Stomach smooth muscle (tissue), 2 donors: ENCODE measurements at regions not wholly inside any gene's neighbourhood (a gene's known extent, or its start where the extent isn't known, plus 50 kb on each side); places are given as distances from the start of the nearest gene placed in this dataset.
"Not testable (repeated sequence)": the region's sequence is repeated elsewhere in the genome, so short reads cannot be mapped to it uniquely, and the experiment has no call there.

Source experiments
- H3K27ac ChIP-seq: one replicate; pipeline ENCODE4 v1.7.0; 2013; ENCODE audit warnings: mild to moderate bottlenecking, low read length, inconsistent platforms
- H3K27me3 ChIP-seq, 2 donors: one replicate each; pipeline ENCODE4 v1.7.0; 2013; ENCODE audit warnings: low read length in 2 of 2; ENCODE audit not compliant: insufficient read depth in 2 of 2, control insufficient read depth in 1 of 2
- H3K36me3 ChIP-seq, 2 donors: one replicate each; pipeline ENCODE4 v1.7.0; 2013; ENCODE audit warnings: low read length in 2 of 2; ENCODE audit not compliant: control insufficient read depth in 2 of 2, insufficient read depth in 2 of 2
- H3K4me1 ChIP-seq: one replicate; pipeline ENCODE4 v1.7.0; 2013; ENCODE audit warnings: low read length; ENCODE audit not compliant: control insufficient read depth, insufficient read depth
- H3K4me3 ChIP-seq, 2 donors: one replicate each; pipeline ENCODE4 v1.7.0; 2013; ENCODE audit warnings: low read length in 2 of 2
- H3K9ac ChIP-seq, 2 donors: one replicate each; pipeline ENCODE4 v1.7.0; 2013; ENCODE audit warnings: low read length in 2 of 2, mild to moderate bottlenecking in 1 of 2
- H3K9me3 ChIP-seq, 2 donors: one replicate each; pipeline ENCODE4 v1.7.0; 2013; ENCODE audit warnings: low read length in 2 of 2; ENCODE audit not compliant: control insufficient read depth in 2 of 2
- donor health status: healthy.
- donor health status: Pancreatic carcinoma.

- no peaks in the 10 kb centered on the region for H3K4me1 ChIP-seq
- H3K27me3 ChIP-seq: no peaks in the 10 kb centered on the region
These were observed 555.5 kb upstream of the ST8SIA4 start for GRCh38 chr5:101458587-101458986.

GRCh38 chr5:101455851-101456250, 552.8 kb upstream of the ST8SIA4 start:
- H3K36me3 ChIP-seq: no peaks in the 10 kb centered on the region
- H3K27ac ChIP-seq: no peak overlapping the region
- no peak overlapping the region for H3K4me3 ChIP-seq
- no peaks in the 10 kb centered on the region for H3K4me1 ChIP-seq
- H3K9ac ChIP-seq: no peak overlapping the region
- no peaks in the 10 kb centered on the region for H3K27me3 ChIP-seq
- H3K9me3 ChIP-seq: no peaks in the 10 kb centered on the region

More at GRCh38 chr5:101458587-101458986, 555.5 kb upstream of the ST8SIA4 start:
- Histone ChIP-seq H3K27ac (no peak overlapping the region), H3K4me3 (no peak overlapping the region), H3K9ac (no peak overlapping the region), H3K36me3 (no peaks in the 10 kb centered on the region), H3K9me3 (no peaks in the 10 kb centered on the region)

GRCh38 chr5:101455048-101455447, 552.0 kb upstream of the ST8SIA4 start:
- no peak overlapping the region for H3K9ac ChIP-seq
- H3K4me1 ChIP-seq: no peaks in the 10 kb centered on the region
- no peaks in the 10 kb centered on the region for H3K9me3 ChIP-seq

GRCh38 chr5:101442281-101442680, 539.2 kb upstream of the ST8SIA4 start:
- not testable (repeated sequence) for H3K9me3 ChIP-seq, H3K4me1 ChIP-seq, H3K4me3 ChIP-seq, H3K27me3 ChIP-seq, H3K27ac ChIP-seq, H3K36me3 ChIP-seq, H3K9ac ChIP-seq

More at GRCh38 chr5:101455048-101455447, 552.0 kb upstream of the ST8SIA4 start:
- no peaks in the 10 kb centered on the region for H3K27me3 ChIP-seq
- H3K36me3 ChIP-seq: no peaks in the 10 kb centered on the region
- no peak overlapping the region for H3K27ac ChIP-seq
- no peak overlapping the region for H3K4me3 ChIP-seq

- no peaks in the 10 kb centered on the region for H3K9me3 ChIP-seq
- H3K9ac ChIP-seq: no peak overlapping the region
- no peaks in the 10 kb centered on the region for H3K36me3 ChIP-seq
- no peaks in the 10 kb centered on the region for H3K4me1 ChIP-seq
- H3K27me3 ChIP-seq: no peaks in the 10 kb centered on the region
- no peak overlapping the region for H3K4me3 ChIP-seq
- no peak overlapping the region for H3K27ac ChIP-seq
These were observed 537.1 kb upstream of the ST8SIA4 start for GRCh38 chr5:101440173-101440572.

- Histone ChIP-seq H3K4me1 (no peaks in the 10 kb centered on the region), H3K4me3 (no peak overlapping the region), H3K27me3 (no peaks in the 10 kb centered on the region)
These were observed 534.3 kb upstream of the ST8SIA4 start for GRCh38 chr5:101437351-101437750.

GRCh38 chr5:101435768-101436167, 532.7 kb upstream of the ST8SIA4 start:
- no peak overlapping the region for H3K27ac ChIP-seq
- H3K4me3 ChIP-seq: no peak overlapping the region
- H3K9ac ChIP-seq: no peak overlapping the region
- H3K9me3 ChIP-seq: no peaks in the 10 kb centered on the region
- H3K4me1 ChIP-seq: no peaks in the 10 kb centered on the region
- no peaks in the 10 kb centered on the region for H3K36me3 ChIP-seq
- no peaks in the 10 kb centered on the region for H3K27me3 ChIP-seq

More at GRCh38 chr5:101437351-101437750, 534.3 kb upstream of the ST8SIA4 start:
- Histone ChIP-seq H3K9ac (no peak overlapping the region), H3K9me3 (no peaks in the 10 kb centered on the region), H3K27ac (no peak overlapping the region), H3K36me3 (no peaks in the 10 kb centered on the region)

GRCh38 chr5:101431201-101431600, 528.1 kb upstream of the ST8SIA4 start:
- H3K27me3 ChIP-seq: no peaks in the 10 kb centered on the region
- H3K4me3 ChIP-seq: no peak overlapping the region
- no peak overlapping the region for H3K9ac ChIP-seq
- no peak overlapping the region for H3K27ac ChIP-seq
- no peaks in the 10 kb centered on the region for H3K9me3 ChIP-seq
- H3K4me1 ChIP-seq: no peaks in the 10 kb centered on the region
- no peaks in the 10 kb centered on the region for H3K36me3 ChIP-seq

- H3K4me3 ChIP-seq: no peak overlapping the region
- no peaks in the 10 kb centered on the region for H3K36me3 ChIP-seq
- no peak overlapping the region for H3K27ac ChIP-seq
- no peak overlapping the region for H3K9ac ChIP-seq
- H3K4me1 ChIP-seq: no peaks in the 10 kb centered on the region
- H3K9me3 ChIP-seq: no peaks in the 10 kb centered on the region
- H3K27me3 ChIP-seq: no peaks in the 10 kb centered on the region
These were observed 527.5 kb upstream of the ST8SIA4 start for GRCh38 chr5:101430551-101430950.

- no peaks in the 10 kb centered on the region for H3K27me3 ChIP-seq
- H3K9me3 ChIP-seq: no peaks in the 10 kb centered on the region
- no peak overlapping the region for H3K4me3 ChIP-seq
- no peak overlapping the region for H3K9ac ChIP-seq
- no peaks in the 10 kb centered on the region for H3K4me1 ChIP-seq
- H3K36me3 ChIP-seq: no peaks in the 10 kb centered on the region
- H3K27ac ChIP-seq: no peak overlapping the region
These were observed 526.2 kb upstream of the ST8SIA4 start for GRCh38 chr5:101429241-101429640.

- H3K4me3 ChIP-seq: no peak overlapping the region
- H3K27ac ChIP-seq: no peak overlapping the region
- no peaks in the 10 kb centered on the region for H3K36me3 ChIP-seq
- H3K27me3 ChIP-seq: no peaks in the 10 kb centered on the region
- H3K9me3 ChIP-seq: no peaks in the 10 kb centered on the region
- no peak overlapping the region for H3K9ac ChIP-seq
- no peaks in the 10 kb centered on the region for H3K4me1 ChIP-seq
These were observed 522.3 kb upstream of the ST8SIA4 start for GRCh38 chr5:101425339-101425859.
